Activated naive CD4-positive, alpha-beta T cell treated with anti-CD3 and anti-CD28 coated beads, Interleukin-2, amount 50 U/mL, for 16 hours (primary cell): ENCODE measurements at regions not wholly inside any gene's neighbourhood (a gene's known extent, or its start where the extent isn't known, plus 50 kb on each side); places are given as distances from the start of the nearest gene placed in this dataset.

Source experiments
- DNase-seq: peaks from one replicate; pipeline ENCODE4 v3.0.0-alpha.2; 2020

DNA sequence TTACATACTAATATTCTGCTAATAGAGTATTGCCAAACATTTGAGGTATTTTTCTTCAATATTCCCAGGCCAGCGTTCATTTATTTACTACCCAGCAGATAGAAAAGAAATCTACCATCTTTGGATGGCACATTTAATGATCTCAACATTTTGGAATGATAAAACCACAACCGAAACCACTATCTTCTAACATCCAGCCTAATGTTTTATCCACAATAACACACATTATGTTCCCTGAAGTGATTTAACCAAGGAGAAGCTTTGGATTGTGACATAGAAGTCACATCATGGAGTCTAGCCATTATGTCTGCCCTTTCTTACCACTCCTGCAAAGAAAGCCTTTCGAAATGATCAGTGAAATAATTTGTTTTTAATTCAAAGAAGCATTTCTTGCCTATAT lies 497.1 kb upstream of the PLXNA2 start:
- DNase-seq: no peak

GRCh38 chr1:208743361-208743760 lies 499.2 kb upstream of the PLXNA2 start:
- no peak for DNase-seq

DNA sequence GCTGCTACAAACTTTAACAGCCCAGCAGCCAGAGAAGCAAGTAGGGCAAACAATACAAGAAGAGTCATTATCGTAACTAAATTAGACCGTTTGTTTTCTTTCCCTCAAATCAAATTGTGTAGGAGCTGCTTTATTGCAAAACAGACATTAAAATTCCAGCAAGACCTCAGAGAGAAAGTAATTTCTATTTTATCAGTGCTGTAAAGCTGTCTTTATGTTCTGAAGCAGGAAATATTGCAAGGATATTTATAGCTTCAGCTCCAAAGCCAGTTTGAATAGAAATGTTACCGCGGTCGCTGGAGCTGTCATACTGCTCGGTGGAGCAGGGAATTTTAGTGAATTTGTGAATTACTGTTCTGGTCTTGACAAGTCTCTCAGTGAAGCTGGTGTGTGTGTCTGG lies 503.8 kb upstream of the PLXNA2 start:
- DNase-seq: no peak

DNA sequence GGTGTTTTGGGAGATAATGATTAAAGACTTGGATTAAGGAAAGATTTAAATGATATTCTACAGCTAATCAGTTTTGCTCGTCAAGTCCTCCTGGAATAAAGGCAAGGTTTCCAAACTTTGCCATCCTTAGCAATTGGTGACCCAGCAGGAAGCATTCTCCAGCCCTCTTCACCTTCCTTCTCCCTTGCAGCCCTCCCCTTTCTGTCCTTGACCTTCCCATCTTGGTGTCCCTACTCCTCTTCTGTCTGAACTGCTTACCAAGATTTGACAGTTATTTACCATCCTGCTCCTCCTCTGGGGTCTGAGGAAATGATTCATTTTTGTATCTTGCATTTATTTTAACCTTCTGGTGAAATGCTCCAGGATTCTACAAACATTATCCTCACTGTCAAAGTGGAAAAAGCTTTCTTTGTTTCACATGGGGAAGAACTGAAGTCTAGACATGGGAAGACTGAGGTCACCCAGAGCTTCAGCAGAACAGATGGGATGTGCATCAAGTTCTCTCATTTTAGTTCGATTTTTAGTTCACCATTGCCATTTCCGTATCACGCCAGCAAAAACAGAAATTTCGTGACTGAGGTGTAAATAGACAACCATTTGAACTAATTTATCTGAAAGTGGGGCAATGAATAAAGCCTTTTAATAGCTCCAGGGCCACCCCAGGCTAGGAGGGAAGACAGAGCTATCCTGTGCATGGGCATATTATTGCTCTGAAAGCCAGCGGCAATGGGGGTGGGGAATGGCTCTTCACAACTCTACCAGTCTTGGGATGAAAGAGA lies 504.4 kb upstream of the PLXNA2 start:
- DNase-seq: no peak

- no peak for DNase-seq
These were observed 512.3 kb upstream of the PLXNA2 start for GRCh38 chr1:208756339-208756981.

DNA sequence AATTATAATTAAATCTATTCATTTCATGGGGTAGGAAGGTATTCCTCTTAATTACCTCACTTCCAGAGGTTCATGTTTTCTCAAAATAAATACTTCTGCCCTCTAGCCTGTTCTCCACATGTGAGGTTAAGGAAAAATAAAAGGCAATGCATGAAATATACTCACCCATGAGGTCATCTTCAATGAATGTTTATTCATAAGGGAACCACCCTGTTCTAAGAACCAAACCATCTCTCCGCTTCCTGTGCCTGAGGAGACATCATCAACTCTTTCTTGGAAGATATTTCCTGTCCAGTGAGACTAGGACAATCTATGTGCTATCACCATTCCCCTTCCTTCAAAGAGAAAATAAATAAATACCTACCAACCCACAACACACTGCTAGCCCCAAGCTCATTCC lies 513.7 kb upstream of the PLXNA2 start:
- no peak for DNase-seq

DNA sequence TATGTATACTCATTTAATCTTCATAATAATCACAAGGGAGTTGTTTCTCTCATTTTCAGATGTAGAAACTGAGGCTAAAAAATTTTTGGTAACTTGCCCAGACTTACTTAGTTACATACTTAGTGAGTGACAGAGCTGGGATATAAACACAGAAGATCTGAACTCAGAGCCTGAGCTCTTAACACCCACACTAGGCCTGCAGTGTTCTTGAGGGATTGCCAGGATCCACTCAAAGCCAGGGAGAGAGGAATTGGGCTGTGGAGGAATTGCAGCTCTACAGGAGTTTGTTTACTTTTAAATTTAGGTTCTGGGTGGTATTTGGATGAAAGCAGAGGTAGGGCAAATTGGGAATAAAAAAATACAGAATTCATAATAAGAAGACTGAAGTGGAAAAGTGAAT lies 515.1 kb upstream of the PLXNA2 start:
- DNase-seq: no peak

- DNase-seq: no peak
These were observed 519.8 kb upstream of the PLXNA2 start for GRCh38 chr1:208763971-208764370.

- no peak for DNase-seq
These were observed 522.6 kb upstream of the PLXNA2 start for GRCh38 chr1:208766832-208767231.

- DNase-seq: no peak
These were observed 523.6 kb upstream of the PLXNA2 start for GRCh38 chr1:208767816-208768215.

DNA sequence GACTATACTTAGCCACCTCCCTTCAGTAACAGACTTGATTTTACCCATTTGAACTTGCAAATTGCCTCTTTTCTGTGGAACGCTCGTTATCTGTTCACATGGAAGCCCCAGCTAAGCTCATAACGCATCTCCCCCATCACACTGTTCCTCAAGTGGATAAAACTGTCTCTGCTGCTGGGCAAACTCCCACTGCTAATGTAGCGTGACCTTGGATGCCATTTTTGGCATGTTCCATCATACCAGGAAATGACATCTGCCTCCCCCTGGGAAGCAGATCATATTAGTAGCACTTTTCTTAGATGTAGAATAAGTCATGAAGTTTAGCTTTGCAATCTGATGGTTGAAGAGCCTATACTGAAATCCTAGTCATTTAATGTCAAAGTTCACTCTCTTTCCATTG lies 528.7 kb upstream of the PLXNA2 start:
- DNase-seq: no peak

GRCh38 chr1:208775841-208776240 lies 531.7 kb upstream of the PLXNA2 start:
- no peak for DNase-seq

DNA sequence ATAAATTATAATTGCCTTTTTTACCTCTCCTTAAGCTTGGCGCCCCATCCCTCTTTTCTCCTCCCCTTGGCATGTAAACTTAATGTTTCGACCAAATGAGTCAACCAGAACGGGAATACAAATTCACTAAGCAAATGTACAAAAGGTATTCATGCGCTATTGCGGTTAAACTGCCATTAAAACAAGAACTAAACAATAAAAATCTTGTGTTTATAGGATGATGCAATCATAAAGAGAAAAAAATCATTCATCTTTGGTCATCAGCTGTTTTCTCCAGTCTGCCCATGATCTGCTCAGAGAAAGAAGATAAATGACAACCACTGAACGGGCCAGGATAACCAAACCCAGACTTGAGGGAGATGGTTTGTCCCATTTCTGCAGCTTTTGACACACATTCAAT lies 534.2 kb upstream of the PLXNA2 start:
- no peak for DNase-seq

GRCh38 chr1:208781391-208782045 lies 537.3 kb upstream of the PLXNA2 start:
- no peak for DNase-seq

GRCh38 chr1:208782186-208782585 lies 538.0 kb upstream of the PLXNA2 start:
- no peak for DNase-seq

- no peak for DNase-seq
These were observed 541.4 kb upstream of the PLXNA2 start for GRCh38 chr1:208785629-208786028.

GRCh38 chr1:208787219-208787618 lies 543.0 kb upstream of the PLXNA2 start:
- no peak for DNase-seq

- DNase-seq: no peak
These were observed 543.9 kb upstream of the PLXNA2 start for GRCh38 chr1:208788013-208788540.

- DNase-seq: no peak
These were observed 547.3 kb upstream of the PLXNA2 start for GRCh38 chr1:208791456-208791855.

- no peak for DNase-seq
These were observed 549.7 kb upstream of the PLXNA2 start for GRCh38 chr1:208793861-208794345.

DNA sequence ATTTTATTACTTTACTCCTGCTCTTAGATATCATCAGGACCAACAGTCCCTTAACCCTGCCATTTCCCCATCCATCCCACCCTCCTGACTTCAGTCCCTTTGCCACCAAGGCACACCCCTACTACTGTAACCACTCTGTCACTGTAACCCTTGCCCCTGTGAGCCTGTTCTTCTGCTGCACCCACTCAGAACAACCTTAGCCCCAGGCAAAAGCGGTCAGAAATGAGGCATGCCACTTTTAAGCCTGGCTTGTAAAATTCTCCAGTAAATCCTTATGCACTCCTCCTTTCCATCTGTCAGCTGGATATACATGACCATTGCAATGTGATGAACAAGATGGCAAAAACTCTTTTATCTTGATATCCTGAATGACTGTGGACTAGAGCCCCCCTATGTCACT lies 555.0 kb upstream of the PLXNA2 start:
- DNase-seq: no peak

DNA sequence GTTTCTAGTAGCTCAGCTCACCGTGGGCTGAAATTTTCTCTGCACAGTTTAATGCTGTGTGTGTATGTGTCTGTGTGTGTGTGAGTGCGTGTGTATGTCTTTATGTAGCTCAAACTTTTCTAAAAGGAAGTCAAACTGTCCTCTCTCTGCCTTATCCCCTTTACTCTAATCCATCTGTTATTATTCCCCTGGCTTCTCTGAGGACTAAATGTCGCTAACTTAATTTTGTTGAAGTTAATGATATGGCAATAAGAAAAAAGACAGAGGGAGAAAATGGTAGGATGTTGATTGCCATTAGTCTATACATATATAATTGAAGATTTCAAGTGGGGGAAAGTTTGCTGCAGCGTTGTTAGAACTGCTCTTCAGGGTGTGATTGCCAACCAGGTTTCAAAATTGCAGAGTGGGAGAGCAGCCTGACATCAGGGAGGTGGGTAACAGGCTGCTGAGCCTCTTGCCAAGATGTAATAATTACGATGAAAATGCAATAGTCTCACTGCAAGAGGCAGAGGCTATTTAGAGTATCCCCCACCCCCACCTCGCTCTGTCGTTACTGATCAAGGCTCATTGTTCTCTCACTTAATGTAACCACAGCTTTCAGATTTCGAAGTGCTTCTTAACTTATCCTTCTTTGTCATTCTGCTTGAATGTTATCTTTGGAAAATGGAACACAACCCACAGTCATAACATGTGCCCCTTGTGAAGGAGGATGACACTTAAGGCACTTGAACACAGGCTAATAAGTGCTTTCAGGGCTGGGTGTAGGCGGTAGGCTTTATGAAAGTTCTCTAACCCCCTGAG lies 559.0 kb upstream of the PLXNA2 start:
- no peak for DNase-seq
